Astrocyte of the cerebellum (primary cell): ENCODE measurements at regions not wholly inside any gene's neighbourhood (a gene's known extent, or its start where the extent isn't known, plus 50 kb on each side); places are given as distances from the start of the nearest gene placed in this dataset.

Experiments used
- DNase-seq: peaks from one replicate; pipeline ENCODE4 v3.0.0-alpha.2; 2011; ENCODE audit warnings: low read depth
- H3K4me3 ChIP-seq: 2 replicates; pipeline ENCODE4 v1.5.1; 2011; ENCODE audit warnings: mild to moderate bottlenecking, low read depth, low read length, moderate library complexity
- CTCF ChIP-seq: IDR thresholded peaks from 2 replicates; pipeline ENCODE4 v1.5.1; 2012; ENCODE audit warnings: low read length, low read depth, moderate library complexity, mild to moderate bottlenecking; ENCODE audit errors: missing control alignments
- in situ Hi-C: cut with HindIII; loops from 2 replicates; pipeline ENCODE4 v1.10.0; 2017; ENCODE audit warnings: low sequenced_read_pairs

- no peak overlapping the region for H3K4me3 ChIP-seq
- in situ Hi-C loops = no loop called here
- DNase-seq = no peak
- no peak for TF ChIP-seq CTCF
Observed at GRCh38 chr10:128675405-128675804, 549.2 kb upstream of the MKI67 start.

- in situ Hi-C loops = no loop called here
- no peak for TF ChIP-seq CTCF
Observed at GRCh38 chr10:128680116-128680515, 553.9 kb upstream of the MKI67 start.

GRCh38 chr10:128684215-128684614, 558.0 kb upstream of the MKI67 start:
- TF ChIP-seq CTCF = no peak
- DNase-seq = no peak
- no peak overlapping the region for H3K4me3 ChIP-seq
- in situ Hi-C loops = no loop called here

More at GRCh38 chr10:128680116-128680515, 553.9 kb upstream of the MKI67 start:
- H3K4me3 ChIP-seq = no peak overlapping the region
- no peak for DNase-seq

- TF ChIP-seq CTCF = no peak
- DNase-seq = no peak
- no peak overlapping the region for H3K4me3 ChIP-seq
- in situ Hi-C loops = no loop called here
Observed at GRCh38 chr10:128686630-128687278, 560.5 kb upstream of the MKI67 start.

GRCh38 chr10:128687408-128687807, 561.2 kb upstream of the MKI67 start:
- DNase-seq = no peak
- TF ChIP-seq CTCF = no peak
- in situ Hi-C loops = no loop called here
- H3K4me3 ChIP-seq = no peak overlapping the region

- TF ChIP-seq CTCF = no peak
- in situ Hi-C loops = no loop called here
- DNase-seq = no peak
- H3K4me3 ChIP-seq = no peak overlapping the region
Observed at GRCh38 chr10:128687927-128688549, 561.8 kb upstream of the MKI67 start.
